GM19452 (cell line): ENCODE measurements at regions not wholly inside any gene's neighbourhood (a gene's known extent, or its start where the extent isn't known, plus 50 kb on each side); places are given as distances from the start of the nearest gene placed in this dataset.

Experiments used
- ATAC-seq: cut with Tn5 transposase; IDR thresholded peaks from one replicate; pipeline ENCODE4 v1.9.1; 2021; ENCODE audit not compliant: unreplicated experiment

GRCh38 chr5:66459728-66460127, 136.5 kb upstream of the MAST4 start:
- no peak for ATAC-seq

- no peak for ATAC-seq
Measured at GRCh38 chr5:66467564-66467963, 128.6 kb upstream of the MAST4 start.

GRCh38 chr5:66469684-66470083, 126.5 kb upstream of the MAST4 start:
- ATAC-seq, result no peak

GRCh38 chr5:66472010-66472409, 124.2 kb upstream of the MAST4 start:
- no peak for ATAC-seq

GRCh38 chr5:66475731-66476130, 120.5 kb upstream of the MAST4 start:
- no peak for ATAC-seq

GRCh38 chr5:66477596-66477995, 118.6 kb upstream of the MAST4 start:
- no peak for ATAC-seq

GRCh38 chr5:66494437-66494836, 101.8 kb upstream of the MAST4 start:
- no peak for ATAC-seq

GRCh38 chr5:66498791-66499207, 97.4 kb upstream of the MAST4 start:
- no peak for ATAC-seq

- no peak for ATAC-seq
Measured at GRCh38 chr5:66503203-66503789, 92.9 kb upstream of the MAST4 start.

- no peak for ATAC-seq
Measured at GRCh38 chr5:66507106-66507505, 89.1 kb upstream of the MAST4 start.

GRCh38 chr5:66511491-66511890, 84.7 kb upstream of the MAST4 start:
- ATAC-seq, result no peak

GRCh38 chr5:66513130-66513529, 83.1 kb upstream of the MAST4 start:
- no peak for ATAC-seq

- ATAC-seq, result no peak
Measured at GRCh38 chr5:66515209-66515608, 81.0 kb upstream of the MAST4 start.

GRCh38 chr5:66516550-66516949, 79.6 kb upstream of the MAST4 start:
- no peak for ATAC-seq

- no peak for ATAC-seq
Measured at GRCh38 chr5:66517351-66517750, 78.8 kb upstream of the MAST4 start.

GRCh38 chr5:66518052-66518451, 78.1 kb upstream of the MAST4 start:
- ATAC-seq, result no peak

- ATAC-seq, result no peak
Measured at GRCh38 chr5:66518753-66519152, 77.4 kb upstream of the MAST4 start.

GRCh38 chr5:66519626-66520025, 76.6 kb upstream of the MAST4 start:
- no peak for ATAC-seq

- no peak for ATAC-seq
Measured at GRCh38 chr5:66520854-66521253, 75.3 kb upstream of the MAST4 start.

GRCh38 chr5:66527478-66528035, 68.6 kb upstream of the MAST4 start:
- no peak for ATAC-seq

GRCh38 chr5:66529182-66529581, 67.0 kb upstream of the MAST4 start:
- ATAC-seq, result no peak

- no peak for ATAC-seq
Measured at GRCh38 chr5:66529704-66530103, 66.5 kb upstream of the MAST4 start.

GRCh38 chr5:66538126-66538525, 58.1 kb upstream of the MAST4 start:
- ATAC-seq, result no peak
